NCI-H1694 (cell line): ENCODE measurements at regions not wholly inside any gene's neighbourhood (a gene's known extent, or its start where the extent isn't known, plus 50 kb on each side); places are given as distances from the start of the nearest gene placed in this dataset.
"Not testable (repeated sequence)": the region's sequence is repeated elsewhere in the genome, so short reads cannot be mapped to it uniquely, and the experiment has no call there.

Experiments used
- DNase-seq: peaks from one replicate; lab custom pipeline; 2025; lab: John Stamatoyannopoulos, UW

DNA sequence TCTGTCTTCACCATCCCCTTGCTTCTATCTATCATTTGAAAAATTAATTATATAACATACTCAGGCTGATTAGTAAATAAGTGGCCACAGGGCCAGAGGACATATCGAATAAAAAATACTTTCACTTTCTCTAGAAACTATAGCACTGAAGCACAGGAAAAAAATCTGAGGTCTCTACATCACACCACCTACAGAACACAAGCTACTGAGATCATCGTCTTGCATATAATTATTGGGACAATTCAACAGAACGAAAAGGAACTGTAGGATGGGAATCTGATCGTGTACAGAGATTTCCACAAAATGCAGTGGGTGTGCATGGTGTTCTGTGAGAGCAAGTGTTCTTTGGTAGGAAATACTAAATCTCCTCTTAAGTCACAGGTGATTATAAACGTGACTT lies 289.6 kb upstream of the ERCC4 start:
- DNase-seq = no peak

DNA sequence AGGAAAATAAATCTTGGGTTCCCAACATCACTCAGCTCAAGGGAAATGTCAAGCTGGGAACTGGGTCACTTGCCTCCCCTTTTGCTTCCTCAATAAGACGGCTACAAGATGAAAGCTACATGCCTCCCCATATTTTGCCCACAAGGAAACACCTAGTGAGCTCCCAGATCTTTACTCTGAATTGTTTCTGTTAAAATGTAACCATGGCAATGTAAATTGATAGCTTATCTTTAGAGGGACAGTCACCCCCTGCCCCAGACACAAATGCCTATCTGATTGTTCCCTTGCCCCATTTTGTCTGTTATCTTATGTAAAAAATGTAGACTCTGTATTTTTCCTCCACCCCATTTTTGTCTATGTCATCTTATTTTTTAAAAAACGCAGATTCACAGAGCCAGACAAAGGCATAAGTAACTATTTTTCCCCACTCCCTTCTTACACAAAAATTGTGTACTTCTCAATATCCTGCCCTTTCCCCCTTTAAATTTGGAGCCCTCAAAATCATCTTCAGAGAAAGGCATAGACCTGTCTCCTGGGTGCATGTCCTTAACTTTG lies 288.7 kb upstream of the ERCC4 start:
- DNase-seq = no peak

DNA sequence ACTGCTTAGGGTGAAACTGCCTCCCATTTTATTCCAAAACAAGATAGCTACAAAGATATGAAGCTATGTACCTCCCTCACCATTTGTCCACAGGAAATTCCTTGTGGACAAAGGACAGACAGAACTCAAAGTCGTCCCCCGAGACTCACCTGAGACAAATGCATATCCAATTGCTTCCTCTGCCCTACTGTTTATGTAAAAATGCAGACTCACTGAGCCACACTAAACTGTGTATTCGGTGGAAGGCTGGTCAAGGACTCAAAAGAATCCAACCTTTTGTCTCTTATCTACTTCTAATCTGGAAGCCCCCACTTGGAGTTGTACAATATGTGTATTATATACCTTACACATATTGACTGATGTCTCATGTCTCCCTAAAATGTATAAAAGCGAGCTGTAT lies 288.0 kb upstream of the ERCC4 start:
- DNase-seq = no peak

DNA sequence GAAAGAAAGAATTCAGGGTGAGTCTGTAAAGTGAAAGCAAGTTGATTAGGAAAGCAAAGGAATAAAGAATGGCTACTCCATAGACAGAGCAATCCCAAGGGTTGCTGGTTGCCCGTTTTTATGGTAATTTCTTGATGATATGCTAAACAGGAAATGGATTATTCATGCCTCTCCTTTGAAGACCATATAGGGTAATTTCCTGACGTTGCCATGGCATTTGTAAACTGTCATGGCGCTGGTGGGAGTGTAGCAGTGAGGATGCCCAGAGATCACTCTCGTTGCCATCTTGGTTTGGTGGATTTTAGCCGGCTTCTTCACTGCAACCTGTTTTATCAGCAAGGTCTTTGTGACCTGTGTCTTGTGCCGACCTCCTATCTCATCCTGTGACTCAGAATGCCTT lies 287.4 kb upstream of the ERCC4 start:
- not testable (repeated sequence) for DNase-seq

DNA sequence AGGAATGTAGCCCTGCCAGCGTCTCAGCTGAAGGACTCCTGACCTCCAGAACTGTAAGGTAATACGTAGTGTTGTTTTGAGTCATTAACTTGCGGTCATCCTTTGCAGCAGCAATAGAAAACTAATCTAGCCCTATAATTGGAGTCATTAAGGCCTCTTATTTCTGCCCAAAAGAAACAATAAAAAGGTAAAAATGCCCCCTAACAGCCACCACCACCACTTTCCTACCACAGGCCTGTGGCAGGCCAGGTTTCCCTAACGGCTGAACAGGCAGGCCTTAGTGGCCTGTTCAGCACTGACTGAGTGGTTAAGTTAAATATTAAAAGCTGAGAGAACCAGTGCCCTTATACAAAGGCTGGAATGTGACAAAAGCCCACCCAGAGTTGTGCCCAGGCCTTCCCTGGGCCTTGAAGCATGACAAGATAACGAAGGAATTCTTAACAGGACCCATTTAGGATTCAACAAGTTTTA lies 286.5 kb upstream of the ERCC4 start:
- no peak for DNase-seq

DNA sequence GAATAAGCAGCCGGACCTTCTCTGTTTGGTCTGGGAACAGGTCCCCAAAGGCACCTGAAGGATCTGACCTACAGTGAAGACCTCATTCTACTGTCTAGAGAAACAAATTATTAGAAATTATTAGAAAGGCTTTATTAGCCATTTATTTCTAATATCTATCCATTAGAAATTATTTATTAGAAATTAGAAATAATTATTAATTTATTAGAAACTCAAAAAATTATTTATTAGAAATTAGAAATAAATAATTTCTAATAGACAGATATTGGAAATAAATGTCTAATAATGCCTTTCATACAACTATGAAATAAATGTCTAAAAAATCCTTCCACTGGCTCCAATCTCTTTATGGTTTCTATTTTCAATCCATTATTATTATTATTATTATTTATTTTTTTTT lies 285.7 kb upstream of the ERCC4 start:
- no peak for DNase-seq

DNA sequence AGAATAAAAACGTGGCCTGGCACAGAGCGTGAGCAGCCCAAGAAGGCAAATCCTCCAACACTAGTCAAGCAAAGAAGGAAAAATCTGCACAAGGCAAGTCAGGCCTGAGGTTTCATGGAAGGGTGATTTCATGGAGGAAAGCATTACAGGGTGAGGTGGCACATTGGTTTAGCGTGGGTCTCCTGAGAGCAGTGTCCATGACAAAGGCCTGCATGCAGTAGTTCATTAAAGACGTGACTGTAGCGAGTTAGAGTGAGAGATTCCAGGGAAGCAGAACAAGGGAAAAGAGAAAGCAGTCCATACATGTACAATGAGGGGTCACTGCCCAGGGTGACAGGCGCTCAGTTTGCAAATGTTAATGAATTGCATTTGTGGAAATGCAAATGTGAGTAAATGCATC lies 285.0 kb upstream of the ERCC4 start:
- DNase-seq = no peak

DNA sequence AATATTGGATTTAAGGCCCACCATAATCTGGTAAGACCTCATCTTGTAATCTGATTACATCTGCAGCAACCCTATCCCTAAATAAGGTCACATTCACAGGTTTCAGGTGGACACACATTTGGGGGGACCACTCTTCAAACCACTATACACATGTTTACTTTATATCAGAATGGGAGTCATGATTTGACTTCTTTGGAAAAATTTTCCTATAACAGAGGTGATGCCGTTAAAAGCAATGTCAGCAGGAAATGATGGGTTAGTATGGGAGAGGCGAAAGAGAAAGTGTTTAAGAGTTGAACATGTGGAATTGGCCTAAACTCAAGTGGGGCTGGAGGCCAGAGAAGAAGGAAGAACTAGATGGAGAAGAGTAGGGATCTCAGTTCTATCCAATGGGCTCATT lies 281.7 kb upstream of the ERCC4 start:
- no peak for DNase-seq

DNA sequence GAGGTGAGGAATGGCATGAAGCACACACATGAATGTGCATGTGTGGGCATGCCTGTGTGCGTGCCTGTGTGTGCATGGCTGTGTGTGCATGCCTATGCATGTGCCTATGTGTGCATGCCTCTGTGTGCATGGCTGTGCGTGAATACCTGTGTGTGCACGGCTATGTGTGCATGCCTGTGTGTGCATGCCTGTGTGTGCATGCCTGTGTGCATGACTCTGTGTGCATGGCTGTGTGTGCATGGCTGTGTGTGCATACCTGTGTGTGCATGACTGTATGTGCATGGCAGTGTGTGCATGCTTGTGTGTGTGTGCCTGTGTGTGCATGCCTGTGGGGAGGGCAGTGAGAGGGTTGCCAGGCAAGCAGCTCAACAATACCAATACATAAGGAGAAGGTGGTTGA lies 276.5 kb upstream of the ERCC4 start:
- no peak for DNase-seq

DNA sequence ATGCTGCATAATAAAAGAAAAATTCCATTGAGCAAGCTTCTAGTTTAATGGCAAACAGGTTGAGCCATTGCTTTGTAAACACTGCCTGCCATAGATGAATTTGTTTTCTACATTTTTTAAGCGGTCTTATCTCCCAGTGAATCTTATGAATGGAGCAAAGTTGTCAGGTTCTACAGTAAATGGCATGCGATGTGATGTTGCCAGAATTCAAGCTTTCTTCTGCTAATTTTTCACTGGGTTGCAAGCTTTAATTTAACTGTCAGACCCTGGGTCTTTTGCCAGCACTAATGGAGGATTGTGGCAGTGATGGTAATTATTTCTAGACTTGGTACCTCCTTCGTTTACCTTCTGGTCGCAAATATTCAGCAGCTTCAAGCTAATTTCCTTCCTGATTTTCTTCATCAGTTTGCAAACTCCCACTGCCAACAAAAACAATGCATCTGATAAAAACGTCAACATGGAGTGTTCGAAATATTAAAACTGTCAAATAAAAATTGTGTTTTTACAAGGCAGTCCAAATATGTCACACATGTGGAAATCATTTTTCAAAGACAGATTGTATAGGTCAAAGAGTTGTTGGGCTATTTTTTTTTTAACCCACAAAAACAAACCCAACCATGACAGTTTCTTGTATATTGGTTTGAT lies 274.2 kb upstream of the ERCC4 start:
- no peak for DNase-seq

DNA sequence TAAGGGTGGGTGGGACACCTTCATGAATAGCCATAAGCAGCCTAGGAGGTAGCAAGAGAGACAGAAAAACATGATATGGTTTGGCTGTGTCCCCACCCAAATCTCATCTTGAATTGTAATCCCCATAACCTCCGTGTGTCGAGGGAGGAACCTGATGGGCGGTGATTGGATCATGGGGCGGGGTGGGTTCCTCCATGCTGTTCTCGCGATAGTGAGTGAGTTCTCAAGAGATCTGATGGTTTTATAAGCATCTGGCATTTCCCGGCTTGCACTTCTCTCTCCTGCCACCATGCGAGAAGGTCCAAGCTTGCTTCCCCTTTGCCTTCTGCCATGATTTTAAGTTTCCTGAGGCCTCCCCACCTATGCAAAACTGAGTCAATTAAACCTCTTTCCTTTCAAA lies 259.1 kb upstream of the ERCC4 start:
- no peak for DNase-seq

DNA sequence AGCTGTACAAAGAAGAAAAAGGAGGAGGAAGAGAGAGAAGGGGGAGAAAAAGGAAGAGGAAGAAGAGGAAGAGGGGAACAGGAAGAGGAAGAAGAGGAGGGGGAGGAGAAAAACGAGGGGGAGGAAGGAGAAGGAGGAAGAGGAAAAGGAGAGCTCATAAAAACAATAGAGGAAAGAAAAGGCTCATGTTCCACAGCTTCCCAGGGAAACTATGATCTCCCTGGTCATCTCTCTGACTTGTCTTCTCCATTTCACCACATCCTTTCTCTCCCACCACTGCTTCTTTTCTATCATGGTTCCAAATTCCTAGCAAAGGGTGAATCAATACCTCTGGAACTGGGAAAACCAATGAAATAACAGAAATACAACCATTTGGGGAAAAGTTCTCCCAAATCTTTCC lies 254.1 kb upstream of the ERCC4 start:
- no peak for DNase-seq

DNA sequence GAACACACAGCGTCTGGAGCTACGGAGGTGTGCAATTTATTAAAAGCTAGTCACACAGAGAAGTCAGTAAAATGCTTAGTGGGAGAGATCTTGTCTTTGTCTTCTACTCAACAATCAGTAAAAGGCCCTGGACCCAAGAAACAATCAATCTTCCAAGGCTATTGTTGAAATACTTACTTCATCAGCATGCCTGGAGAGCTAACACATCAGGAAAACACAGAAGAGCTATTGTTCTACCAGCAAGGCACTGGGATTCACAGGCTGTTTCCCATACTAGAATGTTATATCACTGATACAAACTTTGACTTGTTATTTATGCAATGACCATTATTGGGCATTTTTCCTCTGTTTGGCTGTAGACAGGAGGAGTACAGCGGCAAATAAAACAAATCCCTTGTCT lies 247.8 kb upstream of the ERCC4 start:
- DNase-seq = no peak

DNA sequence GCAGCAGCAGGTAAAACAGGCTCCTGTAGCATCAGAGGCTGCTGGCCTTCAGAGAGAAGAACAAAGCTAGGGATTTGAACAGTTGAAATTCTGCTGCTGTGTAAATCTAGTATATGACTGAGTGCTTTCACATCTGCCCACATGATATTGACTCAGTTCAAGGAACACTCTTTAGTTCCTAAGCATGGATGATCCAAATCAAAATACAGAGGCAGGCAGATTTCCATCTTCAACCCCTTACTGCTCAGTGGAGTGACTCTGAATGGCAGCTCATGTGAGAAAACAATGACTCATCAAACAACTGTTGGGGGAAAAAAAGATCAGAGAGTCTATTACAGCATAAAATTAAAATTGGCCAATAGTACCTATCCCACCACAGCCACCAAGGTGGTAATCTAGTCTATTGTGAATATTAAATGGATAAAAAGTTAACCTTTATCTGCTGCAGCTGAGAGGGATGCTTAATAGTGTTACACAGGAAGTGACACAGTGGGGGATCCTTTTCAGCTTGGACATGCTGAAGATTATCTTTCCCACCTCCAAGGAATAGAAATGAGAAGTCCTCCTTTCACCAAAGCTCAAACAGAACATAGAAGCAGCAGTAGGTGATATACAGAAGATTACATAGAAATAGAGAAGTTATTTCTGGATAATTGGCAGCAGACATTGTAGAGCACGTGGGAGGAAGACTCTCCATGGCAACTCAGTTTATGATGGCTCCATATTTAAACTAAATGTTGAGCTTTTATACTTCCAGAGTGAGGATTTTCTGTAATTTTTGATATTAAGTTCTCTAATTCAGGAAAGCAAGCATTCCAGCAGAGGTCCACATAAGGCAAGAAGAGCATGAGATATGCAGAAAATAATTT lies 239.7 kb upstream of the ERCC4 start:
- no peak for DNase-seq

DNA sequence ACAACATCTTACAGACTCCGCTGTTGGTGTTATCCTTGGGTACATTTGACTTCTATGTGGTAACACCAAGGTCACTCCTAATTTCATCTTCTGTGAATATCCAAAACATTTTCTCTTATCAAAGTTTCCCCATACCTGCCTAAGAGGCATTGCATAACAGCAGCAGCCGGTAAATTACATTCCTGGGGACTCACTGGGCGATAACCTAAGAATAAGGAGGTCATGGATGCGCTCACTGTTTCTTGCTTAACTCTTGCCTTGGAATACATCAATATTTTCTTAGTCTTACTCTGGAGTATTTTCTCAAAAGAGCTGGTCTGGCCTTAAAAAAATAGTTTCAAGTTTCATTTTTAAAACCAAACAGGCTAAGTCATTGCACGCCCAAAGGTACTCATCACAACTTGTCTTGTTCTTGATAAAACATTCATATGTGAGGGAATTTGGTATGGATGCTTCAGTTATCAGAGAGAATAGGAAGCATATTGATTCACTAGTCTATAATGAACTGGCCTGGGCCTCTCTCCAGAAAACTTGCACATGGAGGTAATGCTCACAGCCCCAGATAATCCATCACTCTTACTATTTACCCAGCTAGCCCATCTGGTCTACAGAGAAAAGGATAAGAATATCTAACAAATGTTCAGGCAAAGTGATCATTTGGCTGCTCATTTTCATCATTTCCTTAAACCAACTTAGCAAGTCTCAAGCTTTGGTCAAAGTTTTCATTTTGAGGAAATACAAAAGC lies 235.0 kb upstream of the ERCC4 start:
- DNase-seq = no peak

DNA sequence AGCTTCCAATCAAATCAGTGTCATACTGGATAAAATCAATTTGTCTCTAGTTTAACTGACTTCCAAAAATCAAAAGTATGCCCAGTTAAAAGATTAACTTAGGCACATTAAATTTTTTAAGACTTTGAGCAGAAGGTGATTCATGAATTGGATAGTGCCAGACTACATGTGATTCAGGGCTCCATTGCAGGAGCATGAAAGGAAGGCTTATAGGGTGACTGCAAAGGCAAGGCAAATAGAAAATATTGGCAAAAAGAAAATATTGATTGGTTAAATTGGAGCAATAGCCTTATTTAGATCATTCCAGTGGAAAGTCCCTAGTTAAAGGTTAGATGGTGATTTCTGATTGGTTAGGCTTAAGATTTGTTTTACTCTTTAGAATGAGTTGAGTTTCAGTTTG lies 223.9 kb upstream of the ERCC4 start:
- no peak for DNase-seq

DNA sequence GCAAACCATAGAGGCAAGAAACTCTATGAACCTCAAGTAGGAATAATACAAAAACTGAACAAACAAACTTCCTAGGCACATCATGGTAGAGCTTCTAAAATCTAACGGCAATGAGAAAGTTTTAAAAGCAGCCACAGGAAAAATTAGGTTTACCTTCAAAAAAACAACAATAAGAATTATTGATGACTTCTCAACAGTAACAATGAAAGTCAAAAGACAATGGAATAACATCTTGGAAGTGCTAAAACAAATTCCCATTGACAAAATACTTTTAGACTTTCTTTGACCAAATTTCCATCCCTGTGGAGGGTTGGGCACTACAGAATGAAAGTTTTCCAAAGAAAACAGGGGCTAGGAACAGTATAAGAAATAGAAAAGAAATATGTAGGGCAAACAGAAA lies 222.9 kb upstream of the ERCC4 start:
- no peak for DNase-seq

DNA sequence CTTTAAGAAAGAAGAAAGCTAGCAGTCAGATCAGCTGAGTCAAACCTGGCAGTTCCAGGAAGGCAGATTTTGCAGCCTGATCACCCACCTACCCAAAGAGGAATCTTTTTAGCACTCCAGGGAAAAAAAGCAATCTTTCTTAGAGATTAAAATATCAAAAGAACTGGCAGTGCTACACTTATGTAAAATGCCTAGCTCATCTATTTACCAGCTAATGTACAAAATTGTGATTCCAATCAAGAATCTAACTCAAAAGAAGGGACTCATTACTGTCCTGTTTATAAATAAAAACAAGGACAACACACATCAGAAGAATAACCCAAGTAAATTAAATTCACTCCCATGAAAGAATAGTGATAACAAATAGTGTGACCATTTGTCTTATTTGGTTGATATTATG lies 222.4 kb upstream of the ERCC4 start:
- no peak for DNase-seq

DNA sequence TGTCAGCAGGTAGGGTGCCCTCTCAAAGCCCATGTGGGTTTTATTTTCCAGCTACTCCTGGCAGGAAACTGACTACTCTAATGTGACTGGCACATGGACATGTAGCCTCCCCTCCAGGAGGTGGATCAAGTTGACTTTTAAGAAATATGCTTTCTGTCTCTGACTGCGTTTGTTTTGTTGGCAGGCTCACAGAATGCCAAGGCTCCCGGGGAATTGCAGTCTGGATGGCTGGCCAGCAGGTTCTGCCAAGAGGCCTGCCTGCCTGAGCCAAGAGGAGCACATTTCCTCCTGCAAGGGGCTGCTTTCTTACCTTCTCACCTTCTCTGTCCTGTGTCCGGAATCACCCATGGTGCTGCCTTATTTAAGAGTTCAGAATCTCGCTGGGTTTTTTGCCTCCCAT lies 217.3 kb upstream of the ERCC4 start:
- DNase-seq = no peak

DNA sequence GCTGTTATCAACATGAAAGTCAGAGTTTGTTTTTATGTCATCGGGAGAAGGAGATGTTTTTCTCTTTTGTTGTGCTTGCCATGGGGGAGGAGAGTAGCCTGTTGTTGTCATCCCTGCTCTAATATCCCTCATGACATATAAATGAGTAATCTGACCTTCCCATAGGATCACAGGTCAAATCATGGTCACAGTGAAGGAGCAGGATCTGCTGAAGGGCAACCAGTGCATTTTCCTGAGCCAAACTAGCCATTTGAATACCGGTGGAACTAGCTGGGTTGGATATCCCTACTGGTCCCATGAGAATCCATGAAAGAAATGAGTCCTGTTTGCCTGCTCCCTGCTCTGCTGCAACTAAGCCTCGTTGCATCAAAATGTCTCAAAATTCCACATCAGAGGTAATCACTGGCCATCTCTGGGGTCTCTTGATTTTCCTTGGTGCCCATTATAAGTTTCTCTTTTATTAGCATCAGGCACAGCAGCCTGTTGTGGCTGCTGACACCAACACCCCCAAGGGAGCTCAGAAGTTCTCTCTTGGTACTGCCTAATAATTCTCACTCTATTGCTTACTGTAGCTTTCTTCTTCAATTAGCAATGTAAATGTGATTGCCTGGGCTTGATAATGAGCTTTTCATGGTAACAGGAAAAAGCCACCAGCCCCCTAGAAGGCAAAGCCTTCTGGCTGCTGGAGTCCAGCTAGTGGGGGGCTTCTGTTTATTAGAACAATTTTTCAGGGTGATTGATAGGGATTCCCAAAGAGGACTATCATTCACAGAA lies 211.4 kb upstream of the ERCC4 start:
- no peak for DNase-seq

DNA sequence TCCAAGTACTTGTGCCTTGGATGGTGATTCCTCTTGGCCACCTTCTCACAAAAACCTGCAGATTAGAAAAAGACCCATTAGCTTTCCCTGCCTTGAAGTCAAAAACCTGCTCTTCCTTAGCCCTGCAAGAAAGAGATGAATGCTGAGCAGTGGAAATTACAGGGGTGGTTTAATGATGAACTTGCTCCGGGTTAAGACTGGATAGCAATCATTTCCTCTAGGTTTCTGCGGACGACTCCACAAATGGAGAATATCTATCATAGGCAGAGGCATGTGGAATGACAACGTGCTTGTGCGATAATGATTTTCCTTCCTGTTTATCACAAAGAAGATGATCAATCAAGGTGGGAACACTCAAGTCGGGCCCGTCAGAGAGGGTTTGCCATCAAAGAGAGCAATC lies 201.2 kb upstream of the ERCC4 start:
- DNase-seq = no peak

DNA sequence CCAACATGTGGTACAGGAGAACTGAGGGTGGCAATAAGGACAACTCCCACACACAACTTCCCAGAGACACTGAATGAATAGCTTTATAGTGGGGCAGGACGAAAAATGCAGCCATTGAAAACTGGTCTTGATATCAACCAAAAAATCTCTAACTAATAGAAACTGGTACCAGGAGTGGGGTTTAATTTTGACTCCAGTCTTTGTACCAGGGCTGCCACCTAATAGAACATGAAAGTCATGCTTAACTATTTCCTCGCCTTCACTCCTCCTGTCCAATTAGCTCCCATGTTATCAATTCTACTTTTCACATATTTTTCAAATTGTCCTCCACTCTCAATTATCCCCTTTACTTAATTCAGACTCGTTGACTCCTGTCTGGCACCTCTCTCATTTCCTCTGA lies 192.0 kb upstream of the ERCC4 start:
- DNase-seq = no peak
